SK-N-MC (cell line): ENCODE measurements at regions not wholly inside any gene's neighbourhood (a gene's known extent, or its start where the extent isn't known, plus 50 kb on each side); places are given as distances from the start of the nearest gene placed in this dataset.
A peak's percentile ranks its signal among the peaks of the same experiment; 100 is the strongest.

Source experiments
- DNase-seq: peaks from one replicate; pipeline ENCODE4 v3.0.0-alpha.2; 2011; ENCODE audit warnings: low read depth, low spot score
- H3K27ac ChIP-seq: fragments of 200-600 bp; sonication (generic); 2 replicates; pipeline ENCODE4 v1.5.1; 2016; ENCODE audit warnings: mixed run types
- H3K36me3 ChIP-seq: fragments of 200-600 bp; sonication (generic); 2 replicates; pipeline ENCODE4 v1.6.1; 2017; ENCODE audit warnings: antibody characterized with exemption, low read length, mixed read lengths; ENCODE audit not compliant: insufficient read depth
- H3K4me3 ChIP-seq: fragments of 200-600 bp; sonication (generic); 2 replicates; pipeline ENCODE4 v1.5.1; 2016
- H3K9ac ChIP-seq: fragments of 200-600 bp; sonication (generic); 2 replicates; pipeline ENCODE4 v1.8.0; 2017; ENCODE audit warnings: mixed run types, mixed read lengths; ENCODE audit not compliant: insufficient read length
- H3K9me3 ChIP-seq: fragments of 200-600 bp; sonication (generic); 2 replicates; pipeline ENCODE4 v1.6.1; 2017; ENCODE audit warnings: low read depth, mild to moderate bottlenecking, antibody characterized with exemption, low read length, moderate library complexity, mixed read lengths
- EZH2 ChIP-seq: fragments of 200-600 bp; sonication (generic); IDR thresholded peaks from one replicate; pipeline ENCODE4 v1.6.1; 2017; ENCODE audit warnings: antibody characterized with exemption
- FOXP2 ChIP-seq: optimal IDR thresholded peaks from 2 replicates; pipeline ENCODE3; 2011; ENCODE audit warnings: mild to moderate bottlenecking, moderate library complexity; ENCODE audit not compliant: insufficient read depth; ENCODE audit errors: extremely low read length, control extremely low read depth
- POLR2AphosphoS5 ChIP-seq: IDR thresholded peaks from 2 replicates; pipeline ENCODE4 v1.6.1; 2012; ENCODE audit warnings: mild to moderate bottlenecking, low read depth, low read length, borderline replicate concordance

DNA sequence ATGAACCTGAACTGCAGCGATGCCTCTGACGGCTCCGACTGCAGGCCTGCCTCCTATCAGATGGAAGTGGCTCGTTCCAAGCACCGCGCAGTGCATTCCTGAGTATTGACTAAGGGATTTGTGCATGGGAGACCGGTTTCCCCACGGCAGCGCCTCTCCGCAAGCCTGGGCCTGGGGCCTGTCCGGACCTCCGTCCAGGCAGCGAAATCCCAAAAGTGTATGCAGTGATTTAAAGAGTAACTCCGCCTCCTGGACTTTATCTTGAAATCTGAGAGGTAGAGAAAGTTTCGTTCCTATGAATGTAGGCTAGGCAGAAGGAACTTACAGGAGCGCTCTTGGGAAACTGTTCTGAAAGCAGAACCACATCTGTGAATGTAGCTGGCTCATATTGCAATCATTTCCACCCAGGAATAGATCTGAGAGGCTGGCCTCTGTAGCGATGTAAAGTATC lies 106.2 kb upstream of the CELF2 start:
- H3K9me3 ChIP-seq, result no peaks in the 10 kb centered on the region
- no peak overlapping the region for H3K4me3 ChIP-seq
- H3K36me3 ChIP-seq, result no peaks in the 10 kb centered on the region
- no peak overlapping the region for H3K9ac ChIP-seq
- TF ChIP-seq POLR2AphosphoS5 (no peak), EZH2 (no peak), FOXP2 (no peak)
- DNase-seq, result no peak
- 0 out of 2 replicates have a peak overlapping the region, but pooled peaks have one; percentile 9 for H3K27ac ChIP-seq

DNA sequence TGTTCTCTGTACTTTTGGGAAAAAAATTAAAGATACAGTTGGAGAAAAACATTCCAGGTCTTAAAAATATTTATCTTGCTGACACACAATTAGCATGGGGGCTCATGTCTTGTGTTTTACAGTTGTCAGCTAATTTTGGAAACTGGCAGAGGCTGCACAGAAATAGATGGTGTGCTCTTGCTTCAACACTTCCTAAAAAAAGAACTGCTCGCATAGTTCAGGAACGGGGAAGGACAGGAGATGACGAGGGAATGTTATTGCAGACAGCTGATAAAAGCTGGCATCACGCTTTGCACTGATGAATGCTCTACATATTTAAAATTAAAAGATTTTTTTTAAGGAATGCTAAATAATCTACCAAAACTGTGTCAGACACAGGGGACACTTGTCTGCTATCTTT lies 103.5 kb upstream of the CELF2 start:
- H3K9me3 ChIP-seq, result no peaks in the 10 kb centered on the region
- peak overlapping the region; percentile 40 for H3K4me3 ChIP-seq
- H3K36me3 ChIP-seq, result no peaks in the 10 kb centered on the region
- DNase-seq, result no peak
- TF ChIP-seq FOXP2 (no peak), POLR2AphosphoS5 (no peak), EZH2 (no peak)
- no peak overlapping the region for H3K9ac ChIP-seq
- H3K27ac ChIP-seq, result peak overlapping the region; percentile 83

DNA sequence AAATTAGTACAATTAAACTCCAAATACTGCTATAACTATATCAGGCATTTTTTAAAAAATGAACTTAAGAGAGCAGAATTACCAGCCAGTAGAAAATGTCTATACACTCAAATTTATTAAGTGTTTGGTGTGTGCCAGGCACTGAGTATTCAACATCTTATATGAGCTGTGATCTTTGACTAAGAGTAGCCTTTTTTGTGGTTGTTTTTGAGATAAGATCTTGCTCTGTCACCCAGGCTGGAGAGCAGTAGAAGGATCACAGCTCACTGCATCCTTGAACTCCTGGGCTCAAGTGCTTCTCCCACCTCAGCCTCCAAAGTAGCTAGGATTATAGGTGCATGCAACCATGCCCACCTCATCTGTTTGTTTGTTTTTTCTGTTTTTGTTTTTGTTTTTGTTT lies 102.5 kb upstream of the CELF2 start:
- no peaks in the 10 kb centered on the region for H3K9me3 ChIP-seq
- no peak overlapping the region for H3K27ac ChIP-seq
- TF ChIP-seq EZH2, result no peak
- TF ChIP-seq FOXP2, result no peak
- TF ChIP-seq POLR2AphosphoS5, result no peak
- no peak overlapping the region for H3K4me3 ChIP-seq
- no peak for DNase-seq
- H3K36me3 ChIP-seq, result no peaks in the 10 kb centered on the region
- H3K9ac ChIP-seq, result no peak overlapping the region

DNA sequence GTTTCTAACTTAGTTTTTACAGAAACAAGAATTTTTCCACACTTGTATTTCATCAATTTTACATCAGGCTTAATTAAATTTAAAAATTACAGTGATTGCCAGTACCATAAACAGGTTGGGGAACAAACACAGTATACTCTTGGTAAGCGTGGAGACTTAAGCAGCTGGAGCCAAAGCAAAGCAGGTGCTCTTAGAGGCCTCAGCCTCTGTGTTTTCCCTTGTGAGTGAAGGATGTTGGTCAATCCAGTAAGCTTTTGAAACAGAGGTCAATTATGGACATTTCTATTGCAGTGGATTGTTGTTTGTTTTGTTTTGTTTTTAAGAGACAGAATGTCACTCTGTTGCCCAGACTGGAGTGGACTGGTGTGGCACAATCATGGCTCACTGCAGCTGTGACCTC lies 100.6 kb upstream of the CELF2 start:
- no peak for DNase-seq
- Histone ChIP-seq H3K4me3 (no peak overlapping the region), H3K9me3 (no peaks in the 10 kb centered on the region), H3K9ac (no peak overlapping the region), H3K36me3 (no peaks in the 10 kb centered on the region), H3K27ac (no peak overlapping the region)
- no peak for TF ChIP-seq POLR2AphosphoS5
- no peak for TF ChIP-seq FOXP2
- no peak for TF ChIP-seq EZH2

DNA sequence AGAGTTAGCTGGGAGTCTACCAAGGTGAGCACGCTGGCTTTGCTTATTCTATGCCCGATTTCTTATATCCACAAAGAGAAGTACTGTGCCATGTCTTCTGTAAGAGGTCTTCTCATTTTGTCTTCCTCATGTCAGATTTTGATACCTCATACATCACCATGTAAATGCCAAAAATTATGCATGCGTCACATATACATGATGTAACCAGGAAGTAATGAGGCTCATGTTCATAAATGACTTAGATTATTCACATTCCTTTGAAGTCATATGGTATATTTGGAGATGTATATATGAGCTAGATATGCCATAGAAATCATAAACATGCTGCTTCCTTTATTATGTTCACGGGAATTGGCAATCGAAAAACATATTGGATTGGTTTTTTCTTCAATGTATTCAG lies 97.7 kb upstream of the CELF2 start:
- TF ChIP-seq POLR2AphosphoS5 (no peak), FOXP2 (no peak), EZH2 (no peak)
- no peak overlapping the region for H3K4me3 ChIP-seq

DNA sequence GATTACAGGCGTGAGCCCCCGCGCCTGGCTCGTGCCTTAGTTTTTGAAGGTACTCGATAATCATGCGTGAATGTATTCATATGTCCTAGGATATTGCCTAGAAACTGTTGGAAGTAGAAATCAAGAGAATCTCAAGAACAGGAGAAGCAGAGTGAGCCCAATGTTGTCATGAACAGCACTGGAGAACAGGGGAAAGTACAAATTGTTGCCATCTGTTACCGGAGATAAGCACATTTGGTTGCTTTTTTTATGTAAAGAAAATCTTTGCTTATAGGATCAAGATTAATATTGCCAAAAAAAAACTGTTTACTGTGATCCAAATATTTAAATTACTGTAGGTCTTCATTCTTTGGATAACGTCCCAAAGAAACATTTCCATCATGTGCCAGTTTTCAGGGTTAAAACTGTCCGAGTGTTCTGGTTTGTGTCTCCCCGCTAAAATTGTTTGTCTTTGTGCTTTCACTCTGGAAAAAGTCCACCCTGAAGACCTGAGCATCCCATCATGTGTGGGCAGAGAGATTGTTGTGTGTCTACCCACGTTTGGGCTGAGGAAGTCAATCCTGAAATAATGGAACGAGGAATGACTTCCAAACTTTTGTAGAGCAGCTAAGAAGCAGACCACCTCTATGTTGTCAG lies 95.7 kb upstream of the CELF2 start:
- no peak overlapping the region for H3K27ac ChIP-seq
- no peak for TF ChIP-seq EZH2
- TF ChIP-seq POLR2AphosphoS5, result no peak
- no peak for TF ChIP-seq FOXP2
- H3K36me3 ChIP-seq, result no peaks in the 10 kb centered on the region
- H3K9me3 ChIP-seq, result no peaks in the 10 kb centered on the region
- no peak for DNase-seq
- H3K4me3 ChIP-seq, result no peak overlapping the region
- H3K9ac ChIP-seq, result no peak overlapping the region

More for the DNA sequence above, 97.7 kb upstream of the CELF2 start:
- DNase-seq, result no peak
- no peak overlapping the region for H3K9ac ChIP-seq
- no peaks in the 10 kb centered on the region for H3K36me3 ChIP-seq
- no peak overlapping the region for H3K27ac ChIP-seq
- no peaks in the 10 kb centered on the region for H3K9me3 ChIP-seq

DNA sequence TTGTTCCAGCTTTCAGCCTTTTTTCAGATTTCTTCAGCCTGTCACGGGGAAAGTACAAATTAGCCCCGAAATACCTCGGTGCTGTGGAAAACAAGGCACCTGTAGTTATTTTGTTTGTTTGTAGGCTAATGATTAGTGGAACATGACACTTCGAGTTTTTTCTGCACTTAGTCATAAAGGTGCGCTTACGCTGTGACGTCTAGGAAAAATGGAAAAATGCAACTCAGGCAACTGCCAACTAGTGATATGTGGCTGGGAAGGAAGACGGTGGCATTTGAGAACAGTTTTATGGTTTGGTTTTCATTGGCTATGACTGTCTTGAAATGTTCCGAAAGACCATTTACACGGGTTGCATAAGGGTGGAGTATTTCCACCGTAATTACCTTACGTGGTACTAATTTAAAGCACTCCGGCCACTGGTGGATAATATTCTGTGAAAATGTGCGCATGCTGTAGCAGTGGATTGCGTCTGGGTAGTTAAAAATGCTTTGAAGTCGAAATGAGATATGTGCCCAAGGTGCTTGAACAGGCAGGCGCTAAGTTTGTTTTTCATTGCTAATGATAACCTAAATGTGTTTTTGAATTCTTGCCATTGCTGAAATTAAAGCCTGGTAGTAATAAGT lies 94.5 kb upstream of the CELF2 start:
- TF ChIP-seq FOXP2 (no peak), POLR2AphosphoS5 (no peak), EZH2 (no peak)
- DNase-seq, result no peak
- Histone ChIP-seq H3K4me3 (no peak overlapping the region), H3K9me3 (no peaks in the 10 kb centered on the region), H3K36me3 (no peaks in the 10 kb centered on the region), H3K9ac (no peak overlapping the region), H3K27ac (no peak overlapping the region)

DNA sequence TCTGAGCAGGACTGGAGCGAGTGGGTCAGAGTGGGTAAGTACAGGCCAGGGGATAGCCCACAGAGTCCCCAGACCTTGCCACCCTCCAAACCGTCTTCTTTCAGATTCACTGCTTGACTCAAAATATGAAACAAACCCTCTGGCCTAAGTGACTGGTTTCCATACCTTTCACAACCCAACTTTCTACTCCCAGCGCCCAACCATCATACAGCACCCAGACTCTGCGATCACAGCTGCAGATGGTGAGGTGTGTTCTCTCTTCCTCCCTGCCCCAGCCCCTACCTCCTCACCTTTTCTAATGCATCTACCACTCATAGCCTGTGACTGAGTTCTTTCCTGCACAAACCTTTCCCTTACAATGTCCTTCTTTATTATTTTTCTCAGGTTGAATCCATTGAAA lies 92.0 kb upstream of the CELF2 start:
- Histone ChIP-seq H3K9me3 (no peaks in the 10 kb centered on the region), H3K4me3 (no peak overlapping the region), H3K27ac (no peak overlapping the region), H3K36me3 (no peaks in the 10 kb centered on the region), H3K9ac (no peak overlapping the region)
- TF ChIP-seq POLR2AphosphoS5 (no peak), EZH2 (no peak), FOXP2 (no peak)
- no peak for DNase-seq
